DMS 273 (cell line): ENCODE measurements at regions not wholly inside any gene's neighbourhood (a gene's known extent, or its start where the extent isn't known, plus 50 kb on each side); places are given as distances from the start of the nearest gene placed in this dataset.

ENCODE experiments used
- DNase-seq: peaks from one replicate; lab custom pipeline; 2025; ENCODE audit not compliant: unreplicated experiment; lab: John Stamatoyannopoulos, UW

- no peak for DNase-seq
Measured at GRCh38 chr6:14187406-14187805, 69.8 kb downstream of the CD83 start.

DNA sequence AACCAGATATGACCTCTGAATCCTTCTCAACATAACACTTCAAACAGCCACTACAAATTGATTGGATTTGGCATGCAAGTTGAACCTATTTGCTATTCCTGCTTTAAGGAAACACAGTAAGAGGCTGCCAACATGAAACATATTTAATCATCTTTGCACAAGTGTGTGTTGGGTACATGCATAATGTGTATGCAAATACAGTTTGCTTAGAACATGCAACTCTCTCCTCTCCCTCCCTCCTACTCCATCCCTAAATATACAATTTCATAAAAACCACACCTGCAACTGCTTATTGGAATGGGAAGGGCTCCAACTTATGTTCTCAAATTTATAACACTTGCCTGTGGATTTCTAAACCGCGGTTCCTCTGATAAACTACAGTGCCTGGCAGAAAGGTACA, 71.5 kb downstream of the CD83 start:
- DNase-seq: no peak

DNA sequence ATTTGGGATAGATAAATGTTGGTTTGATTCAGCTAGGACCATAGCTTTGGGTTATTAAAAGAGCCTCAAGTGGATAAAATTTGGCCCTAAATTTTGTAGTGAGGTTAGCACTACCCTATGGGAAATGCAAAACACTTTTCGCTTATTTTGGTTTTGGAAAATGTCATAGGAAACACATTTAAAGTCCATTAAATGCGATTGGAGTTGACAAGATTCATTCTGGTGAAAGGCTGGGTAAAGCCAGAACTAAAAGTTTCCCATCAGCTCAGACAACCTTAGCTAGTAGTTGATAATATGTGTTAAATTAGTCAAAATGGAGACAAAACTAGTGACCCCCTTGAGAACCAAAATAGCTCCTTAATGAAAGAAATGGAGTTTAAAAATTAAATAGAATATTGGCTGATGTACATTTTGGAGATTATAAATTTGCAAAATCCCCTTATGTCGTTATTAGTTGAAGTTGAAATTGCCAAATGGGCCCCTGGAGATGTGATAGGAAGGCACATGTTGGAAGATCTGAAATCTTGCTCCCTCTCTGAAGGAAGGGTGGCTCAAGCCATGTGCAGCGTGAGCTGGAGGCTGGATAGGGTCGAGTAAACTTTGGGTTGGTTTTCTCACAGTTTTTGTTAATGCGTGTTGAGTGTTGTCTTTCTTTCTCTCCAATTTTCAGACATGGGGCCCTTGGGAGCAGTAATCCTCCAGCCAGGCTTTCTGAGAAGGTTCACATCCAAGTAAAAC, 72.8 kb downstream of the CD83 start:
- DNase-seq: no peak

- no peak for DNase-seq
Measured at GRCh38 chr6:14190929-14191224, 73.3 kb downstream of the CD83 start.

DNA sequence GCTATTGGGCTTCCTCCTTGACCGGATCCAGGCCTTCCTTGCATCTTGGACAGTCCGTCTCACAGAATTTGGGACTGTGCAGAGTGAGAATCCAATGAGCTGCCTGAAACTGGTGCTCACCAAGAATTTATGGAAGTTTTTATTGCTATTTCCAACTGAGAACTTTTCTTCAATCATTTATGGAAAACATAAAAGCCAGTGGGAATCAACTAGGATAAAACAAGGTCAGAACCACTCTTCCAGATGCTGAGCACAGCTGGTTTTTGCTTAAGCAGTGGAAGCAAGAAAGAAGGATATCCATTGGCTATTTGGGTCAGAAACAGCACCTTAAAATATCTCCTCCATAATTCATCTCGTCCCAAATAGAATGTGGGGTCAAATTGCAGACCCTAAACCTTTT, 74.2 kb downstream of the CD83 start:
- no peak for DNase-seq

DNA sequence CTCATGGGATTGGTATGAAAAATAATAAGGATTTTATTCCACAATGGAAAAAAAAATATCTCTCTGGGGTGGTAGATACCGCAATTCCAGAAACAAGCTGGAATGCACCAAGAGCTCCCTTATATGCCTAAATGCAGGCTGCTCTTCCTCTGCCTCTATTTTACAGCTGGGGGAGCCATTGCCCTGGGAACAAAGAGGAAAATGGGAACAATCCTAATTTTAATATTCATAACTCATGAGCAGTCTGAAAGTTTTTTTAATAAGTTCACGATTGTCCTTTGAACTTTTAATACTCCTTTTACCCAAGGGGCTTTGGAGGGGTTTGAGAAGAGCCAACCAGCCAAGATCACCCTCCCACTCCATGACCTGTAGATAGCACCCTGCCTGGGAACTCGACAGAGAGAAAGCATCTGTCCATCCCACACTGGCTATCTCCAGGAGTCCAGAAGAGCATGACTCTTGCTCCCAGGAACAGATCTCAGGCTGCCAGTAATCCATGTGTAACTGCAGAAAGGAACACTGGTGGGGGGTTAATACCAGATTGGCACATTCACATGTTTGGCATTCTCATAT, 74.7 kb downstream of the CD83 start:
- no peak for DNase-seq

GRCh38 chr6:14193524-14193923, 76.0 kb downstream of the CD83 start:
- no peak for DNase-seq

- DNase-seq: no peak
Measured at GRCh38 chr6:14194483-14194882, 76.9 kb downstream of the CD83 start.

GRCh38 chr6:14194976-14195375, 77.4 kb downstream of the CD83 start:
- DNase-seq: no peak

GRCh38 chr6:14196026-14196425, 78.5 kb downstream of the CD83 start:
- no peak for DNase-seq

- DNase-seq: no peak
Measured at GRCh38 chr6:14197118-14197517, 79.5 kb downstream of the CD83 start.

DNA sequence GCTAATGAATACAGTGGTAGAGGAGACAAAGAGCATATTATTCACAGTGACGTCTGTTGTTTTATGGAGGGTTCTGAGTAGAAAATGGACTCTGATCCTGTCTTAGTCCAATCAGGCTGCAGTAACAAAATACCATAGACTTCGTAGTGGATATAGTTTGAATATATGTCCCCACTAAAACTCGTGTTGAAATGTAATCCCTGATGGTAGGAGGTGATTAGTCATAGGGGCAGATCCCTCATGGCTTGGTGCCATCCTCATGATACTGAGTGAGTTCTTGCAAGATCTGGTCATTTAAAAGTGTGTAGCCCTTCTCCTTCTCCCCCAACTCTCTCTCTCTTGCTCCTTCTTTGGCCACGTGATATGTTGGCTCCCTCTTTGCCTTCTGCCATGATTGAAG, 82.5 kb downstream of the CD83 start:
- DNase-seq: no peak

- DNase-seq: no peak
Measured at GRCh38 chr6:14202947-14203346, 85.4 kb downstream of the CD83 start.

DNA sequence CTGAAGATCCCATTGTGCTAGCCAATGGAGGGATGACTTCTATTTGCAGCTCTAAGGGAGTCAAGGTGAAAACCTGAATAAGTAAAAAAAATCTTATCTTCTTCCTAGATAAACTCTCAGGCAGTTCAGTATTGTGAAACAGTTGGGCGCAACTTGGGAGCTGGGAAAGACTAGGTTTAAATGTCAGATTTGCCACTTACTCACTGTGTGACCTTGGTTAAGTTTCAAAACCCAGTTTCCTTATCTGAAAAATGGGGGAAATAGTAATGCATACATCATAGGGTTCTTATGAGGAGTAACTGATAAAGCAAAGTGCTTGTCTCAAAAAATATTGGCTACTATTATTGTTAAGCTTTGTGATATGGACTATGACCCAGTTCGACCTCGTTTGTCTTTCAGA, 88.8 kb downstream of the CD83 start:
- DNase-seq: no peak

GRCh38 chr6:14207448-14207847, 89.9 kb downstream of the CD83 start:
- DNase-seq: no peak

GRCh38 chr6:14209000-14209399, 91.4 kb downstream of the CD83 start:
- no peak for DNase-seq

- DNase-seq: peak; percentile 84
Measured at GRCh38 chr6:14210077-14210476, 92.5 kb downstream of the CD83 start.

- DNase-seq: peak; percentile 98
Measured at GRCh38 chr6:14210663-14211561, 93.3 kb downstream of the CD83 start.

DNA sequence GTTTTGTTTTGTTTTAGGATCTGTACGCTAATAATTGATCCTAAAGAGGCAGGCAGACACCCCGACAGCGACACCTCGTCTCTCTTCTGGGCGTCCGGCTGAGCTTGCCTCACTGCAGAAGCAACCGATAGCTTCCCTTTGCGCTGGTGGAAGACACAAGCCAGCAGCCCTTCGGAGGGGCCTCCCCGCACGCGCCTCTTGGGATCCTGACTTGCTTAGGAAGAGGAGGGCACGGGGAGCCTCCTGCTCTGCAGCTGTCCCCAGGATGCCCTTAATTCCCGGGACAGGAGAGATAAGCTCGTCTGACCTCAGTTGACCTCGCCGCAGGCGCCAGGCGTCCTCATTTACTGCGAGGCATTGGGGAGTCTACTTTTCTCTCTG, 94.0 kb downstream of the CD83 start:
- DNase-seq: peak; percentile 79

- no peak for DNase-seq
Measured at GRCh38 chr6:14212020-14212419, 94.4 kb downstream of the CD83 start.

DNA sequence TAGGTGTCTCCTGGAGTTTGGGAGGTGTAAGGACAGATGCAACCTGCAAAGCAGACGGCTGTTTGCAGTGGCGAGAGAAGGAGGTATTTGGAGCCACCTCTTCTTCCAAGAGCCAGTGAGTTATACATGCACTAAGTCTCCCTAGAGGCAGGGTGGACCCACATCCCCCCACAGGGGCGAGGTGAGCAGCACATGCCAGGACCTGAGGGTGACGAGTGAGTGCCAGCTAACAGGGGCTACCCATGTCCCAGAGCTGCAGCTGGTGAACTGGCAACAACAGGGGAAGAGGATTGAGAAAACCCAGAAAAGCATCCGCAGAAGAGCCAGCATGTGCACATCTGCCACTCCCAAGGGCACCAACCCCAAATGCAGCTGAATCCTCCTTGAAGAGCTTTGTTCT, 95.1 kb downstream of the CD83 start:
- DNase-seq: no peak

DNA sequence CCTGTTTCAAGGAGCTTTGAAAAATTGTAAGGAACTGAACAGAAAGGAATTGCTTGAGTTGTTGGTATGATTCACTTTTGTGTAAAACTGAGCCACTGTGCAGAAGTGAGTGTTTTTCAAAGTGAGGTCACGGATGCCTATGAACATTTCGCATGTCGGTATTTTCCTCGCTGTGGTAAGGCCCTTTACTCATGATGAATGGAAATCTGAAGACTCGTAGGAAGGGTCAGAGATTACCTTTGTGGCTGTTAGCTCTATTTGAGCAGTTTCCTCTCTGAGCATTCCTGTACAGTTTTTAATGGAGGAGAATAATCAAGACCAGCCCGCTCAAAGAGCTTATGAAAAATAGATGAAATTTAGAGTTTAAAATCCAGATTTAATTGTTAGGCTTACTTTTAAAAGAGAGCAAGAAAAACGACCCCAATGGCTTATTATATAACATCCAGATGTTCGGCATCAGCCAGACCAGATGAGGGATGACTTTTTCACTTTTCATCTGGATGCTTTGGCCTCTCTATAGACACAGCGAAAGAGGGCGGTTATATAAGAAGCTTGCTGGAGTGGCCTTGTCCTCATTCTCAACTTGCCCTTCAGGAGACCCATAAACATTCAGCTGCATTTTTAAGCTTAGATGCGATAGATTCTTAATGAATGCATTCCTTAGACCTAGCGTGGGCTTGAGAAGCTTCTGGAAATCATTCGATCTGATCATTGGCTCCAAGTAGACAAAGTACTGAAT, 99.5 kb downstream of the CD83 start:
- DNase-seq: no peak
